PC-9 (cell line): ENCODE measurements at regions not wholly inside any gene's neighbourhood (a gene's known extent, or its start where the extent isn't known, plus 50 kb on each side); places are given as distances from the start of the nearest gene placed in this dataset.

ENCODE experiments used
- EZH2 ChIP-seq: fragments of 200-600 bp; sonication (generic); IDR thresholded peaks from 2 replicates; pipeline ENCODE4 v1.8.0; 2017; ENCODE audit warnings: antibody characterized with exemption, low read depth
- TF ChIP-seq, protein P1 (sequence below): fragments of 200-600 bp; sonication (generic); conservative IDR thresholded peaks from 2 replicates; pipeline ENCODE4 v1.6.1; 2017; ENCODE audit warnings: mixed run types, antibody characterized with exemption, mild to moderate bottlenecking, moderate library complexity

DNA sequence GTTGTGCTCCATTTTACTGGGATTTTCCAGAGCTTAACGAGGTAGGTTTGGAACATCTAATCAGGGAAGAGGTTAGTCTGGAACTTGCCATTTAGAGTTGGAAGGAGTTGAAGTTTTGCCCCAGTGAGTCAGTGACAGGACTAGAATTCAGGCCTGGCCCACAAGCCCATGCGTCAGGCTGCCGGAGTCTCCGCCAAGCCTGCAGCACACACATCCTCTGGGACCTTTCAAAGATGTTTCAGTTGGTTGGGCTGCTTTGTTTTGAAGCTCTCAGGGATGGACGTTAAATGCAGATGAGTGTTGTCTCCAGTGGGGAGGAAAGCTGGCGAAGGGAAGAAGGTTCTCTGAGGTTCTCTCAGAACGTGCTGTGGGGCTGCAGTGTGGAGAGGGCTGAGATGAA, 147.0 kb downstream of the PSAT1 start:
- TF ChIP-seq, protein P1, sequence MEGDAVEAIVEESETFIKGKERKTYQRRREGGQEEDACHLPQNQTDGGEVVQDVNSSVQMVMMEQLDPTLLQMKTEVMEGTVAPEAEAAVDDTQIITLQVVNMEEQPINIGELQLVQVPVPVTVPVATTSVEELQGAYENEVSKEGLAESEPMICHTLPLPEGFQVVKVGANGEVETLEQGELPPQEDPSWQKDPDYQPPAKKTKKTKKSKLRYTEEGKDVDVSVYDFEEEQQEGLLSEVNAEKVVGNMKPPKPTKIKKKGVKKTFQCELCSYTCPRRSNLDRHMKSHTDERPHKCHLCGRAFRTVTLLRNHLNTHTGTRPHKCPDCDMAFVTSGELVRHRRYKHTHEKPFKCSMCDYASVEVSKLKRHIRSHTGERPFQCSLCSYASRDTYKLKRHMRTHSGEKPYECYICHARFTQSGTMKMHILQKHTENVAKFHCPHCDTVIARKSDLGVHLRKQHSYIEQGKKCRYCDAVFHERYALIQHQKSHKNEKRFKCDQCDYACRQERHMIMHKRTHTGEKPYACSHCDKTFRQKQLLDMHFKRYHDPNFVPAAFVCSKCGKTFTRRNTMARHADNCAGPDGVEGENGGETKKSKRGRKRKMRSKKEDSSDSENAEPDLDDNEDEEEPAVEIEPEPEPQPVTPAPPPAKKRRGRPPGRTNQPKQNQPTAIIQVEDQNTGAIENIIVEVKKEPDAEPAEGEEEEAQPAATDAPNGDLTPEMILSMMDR, result no peak
- no peak for TF ChIP-seq EZH2
